Bronchial epithelial cell (primary cell): ENCODE measurements at regions not wholly inside any gene's neighbourhood (a gene's known extent, or its start where the extent isn't known, plus 50 kb on each side); places are given as distances from the start of the nearest gene placed in this dataset.

ENCODE experiments used
- DNase-seq: peaks from one replicate; pipeline ENCODE4 v3.0.0-alpha.2; 2010; ENCODE audit warnings: low read depth
- FAIRE-seq: peaks from 2 replicates; lab custom pipeline; 2011; peaks lifted over from hg19 to GRCh38; lab: Jason Lieb, UNC
- H3K27me3 ChIP-seq: 2 replicates; pipeline ENCODE4 v1.5.1; 2011; ENCODE audit warnings: low read length; ENCODE audit not compliant: control insufficient read depth, insufficient read depth
- H3K36me3 ChIP-seq: 2 replicates; pipeline ENCODE4 v1.5.1; 2011; ENCODE audit warnings: low read length; ENCODE audit not compliant: control insufficient read depth, insufficient read depth
- H3K4me3 ChIP-seq: 2 replicates; pipeline ENCODE4 v1.5.1; 2011; ENCODE audit warnings: mild to moderate bottlenecking, low read depth, low read length, control low read depth
- CTCF ChIP-seq: IDR thresholded peaks from 2 replicates; pipeline ENCODE4 v1.5.1; 2011; ENCODE audit warnings: mild to moderate bottlenecking, moderate library complexity, low read length, control low read depth, inconsistent platforms; ENCODE audit not compliant: insufficient read depth, severe bottlenecking

DNA sequence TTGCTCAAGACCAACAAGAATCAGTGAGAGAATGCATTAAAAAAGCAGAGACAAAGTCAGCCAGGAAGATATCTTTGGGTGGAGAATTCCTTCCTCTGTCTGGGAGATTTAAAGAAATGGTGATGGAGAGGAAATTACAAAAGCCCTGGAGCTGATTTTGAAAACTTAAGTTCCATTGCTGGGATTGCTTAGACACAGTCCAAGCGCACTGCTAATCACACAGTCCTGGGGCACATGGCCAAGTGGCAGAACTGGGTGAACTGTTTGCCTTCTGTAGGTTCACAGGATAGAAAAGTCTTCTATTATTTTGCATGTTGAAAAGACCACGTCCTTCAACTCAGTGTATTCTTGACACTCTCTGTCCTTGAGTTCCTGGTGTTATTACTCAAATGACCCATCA lies 284.9 kb upstream of the FBXL7 start:
- Histone ChIP-seq H3K4me3 (no peak overlapping the region), H3K36me3 (no peaks in the 10 kb centered on the region), H3K27me3 (no peaks in the 10 kb centered on the region)
- TF ChIP-seq CTCF, result no peak
- DNase-seq (no peak), FAIRE-seq (no peak)

- no peak overlapping the region for H3K4me3 ChIP-seq
- no peaks in the 10 kb centered on the region for H3K36me3 ChIP-seq
- no peak for TF ChIP-seq CTCF
- FAIRE-seq (no peak), DNase-seq (no peak)
- no peaks in the 10 kb centered on the region for H3K27me3 ChIP-seq
Observed at GRCh38 chr5:15214010-15214409, 286.0 kb upstream of the FBXL7 start.

DNA sequence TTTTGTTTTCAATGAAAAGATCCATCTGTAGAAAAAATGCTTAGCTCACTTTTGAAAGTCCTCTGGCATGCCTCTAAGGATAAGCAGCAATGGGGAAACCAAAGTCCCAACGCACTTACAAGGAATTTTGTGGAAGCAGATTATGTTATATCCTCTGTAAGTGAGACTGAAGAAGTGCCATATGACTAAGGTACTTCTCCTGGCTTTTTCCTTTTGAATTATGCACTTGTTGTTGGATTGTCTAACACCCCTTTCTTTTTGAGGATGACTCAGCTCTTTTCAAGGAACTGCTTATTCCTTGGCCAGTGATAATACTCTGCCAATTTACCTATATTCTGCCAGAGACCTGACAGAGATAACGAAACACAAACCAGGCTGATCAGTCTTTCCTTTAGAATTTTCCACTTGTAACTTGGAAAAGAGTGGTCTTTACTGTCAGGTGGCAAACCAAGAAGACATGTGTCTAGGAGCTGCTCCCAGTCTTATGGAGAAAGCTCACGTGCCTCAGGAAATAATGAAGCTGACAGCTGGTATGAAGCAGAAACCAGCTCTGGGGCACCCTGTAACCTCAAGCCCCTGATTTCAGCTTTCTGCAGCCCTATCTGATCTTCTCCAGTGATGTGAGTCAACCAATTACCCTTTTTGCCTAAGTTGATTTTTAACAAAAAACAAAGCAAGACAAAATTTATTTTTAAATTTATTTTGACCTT lies 290.8 kb upstream of the FBXL7 start:
- DNase-seq (peak; percentile 5), FAIRE-seq (no peak)
- TF ChIP-seq CTCF, result no peak
- no peaks in the 10 kb centered on the region for H3K27me3 ChIP-seq
- H3K36me3 ChIP-seq, result no peaks in the 10 kb centered on the region
- H3K4me3 ChIP-seq, result no peak overlapping the region

DNA sequence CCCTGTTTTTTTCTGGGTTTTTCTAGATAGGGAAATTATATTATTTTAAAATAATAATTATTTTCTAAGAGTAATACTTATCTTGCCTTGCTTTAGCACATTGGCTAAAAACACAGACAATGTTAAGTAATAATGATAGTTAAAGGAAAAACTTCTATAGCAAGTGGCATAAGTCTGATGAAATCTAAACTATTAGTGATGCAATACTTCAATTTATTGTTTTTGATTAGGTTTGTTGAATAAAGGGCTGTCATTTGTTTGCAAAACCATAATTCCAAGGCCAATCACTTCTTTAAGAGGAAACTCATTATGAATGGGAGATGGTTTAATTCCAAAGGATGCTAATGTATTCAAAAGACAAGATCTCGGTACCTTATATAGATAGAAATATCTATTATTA lies 293.8 kb upstream of the FBXL7 start:
- no peak for DNase-seq
- no peaks in the 10 kb centered on the region for H3K36me3 ChIP-seq
- FAIRE-seq, result no peak
- TF ChIP-seq CTCF, result no peak
- no peak overlapping the region for H3K4me3 ChIP-seq
- no peaks in the 10 kb centered on the region for H3K27me3 ChIP-seq

DNA sequence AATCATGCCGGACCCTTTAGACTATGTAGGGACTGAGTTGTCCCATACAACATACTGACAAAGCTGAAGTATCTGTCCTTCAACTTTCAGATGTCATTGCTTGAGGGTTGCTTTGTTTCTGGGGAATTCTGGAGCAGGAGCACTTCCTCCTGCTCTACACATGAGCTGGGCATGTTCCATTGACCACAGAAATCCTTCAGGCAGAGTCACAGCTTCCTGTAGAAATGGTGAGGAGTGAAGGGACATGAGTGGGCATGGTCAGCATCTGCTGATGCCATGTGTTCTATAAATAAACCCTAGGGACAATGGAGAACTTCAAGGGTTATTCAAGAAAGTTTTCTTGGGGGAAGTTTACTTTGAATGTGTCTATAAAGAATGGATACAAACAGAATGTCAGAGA lies 296.6 kb upstream of the FBXL7 start:
- Histone ChIP-seq H3K4me3 (no peak overlapping the region), H3K27me3 (no peaks in the 10 kb centered on the region), H3K36me3 (no peaks in the 10 kb centered on the region)
- no peak for FAIRE-seq
- no peak for TF ChIP-seq CTCF
- peak; percentile 49 for DNase-seq

- Histone ChIP-seq H3K27me3 (no peaks in the 10 kb centered on the region), H3K36me3 (no peaks in the 10 kb centered on the region), H3K4me3 (no peak overlapping the region)
- TF ChIP-seq CTCF, result no peak
- DNase-seq (no peak), FAIRE-seq (no peak)
Observed at GRCh38 chr5:15191012-15191411, 309.0 kb upstream of the FBXL7 start.
